ENCODE measurements at regions not wholly inside any gene's neighbourhood (a gene's known extent, or its start where the extent isn't known, plus 50 kb on each side); places are given as distances from the start of the nearest gene placed in this dataset.

GRCh38 chr4:123474817-123475216 lies 78.2 kb downstream of the SPRY1 start:
- no peak for DNase-seq (ENCODE audit: low spot score in 2 of 2)
- no peak for TF ChIP-seq CTCF (IDR thresholded peaks at IDR 0.05)
- Histone ChIP-seq H3K36me3 (no peaks in the 10 kb centered on the region), H3K27me3 (no peaks in the 10 kb centered on the region), H3K27ac (no peak overlapping the region), H3K9me3 (no peaks in the 10 kb centered on the region), H3K4me3 (no peak overlapping the region), H3K4me1 (no peaks in the 10 kb centered on the region)
- WGBS = 84% methylated on average over 4 of the region's 4 CpGs

- Histone ChIP-seq H3K27me3 (no peaks in the 10 kb centered on the region), H3K27ac (no peak overlapping the region), H3K4me1 (no peaks in the 10 kb centered on the region), H3K9me3 (no peaks in the 10 kb centered on the region), H3K36me3 (no peaks in the 10 kb centered on the region), H3K4me3 (no peak overlapping the region)
- TF ChIP-seq EP300 (IDR thresholded peaks at IDR 0.05) = no peak
- TF ChIP-seq POLR2A (IDR thresholded peaks at IDR 0.05) = no peak
- TF ChIP-seq CTCF (IDR thresholded peaks at IDR 0.05) = no peak
- TF ChIP-seq POLR2AphosphoS5 (IDR thresholded peaks at IDR 0.05) = no peak
- no peak for DNase-seq (ENCODE audit: low spot score in 2 of 2)
- 56% methylated on average over 1 of the region's 1 CpG for WGBS
Measured at GRCh38 chr4:123476089-123476488, 79.5 kb downstream of the SPRY1 start.

- no peaks in the 10 kb centered on the region for H3K27me3 ChIP-seq
- DNase-seq (ENCODE audit: low spot score in 2 of 2) = no peak
- 68% methylated on average over 8 of the region's 8 CpGs for WGBS
- no peaks in the 10 kb centered on the region for H3K9me3 ChIP-seq
- no peaks in the 10 kb centered on the region for H3K36me3 ChIP-seq
- H3K4me1 ChIP-seq = no peaks in the 10 kb centered on the region
- H3K27ac ChIP-seq = no peak overlapping the region
- no peak overlapping the region for H3K4me3 ChIP-seq
- no peak for TF ChIP-seq POLR2AphosphoS5 (IDR thresholded peaks at IDR 0.05)
- no peak for TF ChIP-seq EP300 (IDR thresholded peaks at IDR 0.05)
- no peak for TF ChIP-seq CTCF (IDR thresholded peaks at IDR 0.05)
- no peak for TF ChIP-seq POLR2A (IDR thresholded peaks at IDR 0.05)
Measured at GRCh38 chr4:123477711-123478209, 81.2 kb downstream of the SPRY1 start.

- H3K27ac ChIP-seq = no peak overlapping the region
- 65% methylated on average over 6 of the region's 6 CpGs for WGBS
Measured at GRCh38 chr4:123478859-123479345, 82.3 kb downstream of the SPRY1 start.

GRCh38 chr4:123479944-123480343 lies 83.3 kb downstream of the SPRY1 start:
- no peaks in the 10 kb centered on the region for H3K9me3 ChIP-seq
- 68% methylated on average over 2 of the region's 2 CpGs for WGBS
- H3K27ac ChIP-seq = no peak overlapping the region
- no peak overlapping the region for H3K4me3 ChIP-seq
- no peak for DNase-seq (ENCODE audit: low spot score in 2 of 2)
- H3K27me3 ChIP-seq = no peaks in the 10 kb centered on the region
- no peaks in the 10 kb centered on the region for H3K4me1 ChIP-seq
- TF ChIP-seq EP300 (IDR thresholded peaks at IDR 0.05) = no peak
- no peak for TF ChIP-seq POLR2AphosphoS5 (IDR thresholded peaks at IDR 0.05)
- no peak for TF ChIP-seq CTCF (IDR thresholded peaks at IDR 0.05)
- no peak for TF ChIP-seq POLR2A (IDR thresholded peaks at IDR 0.05)
- H3K36me3 ChIP-seq = no peaks in the 10 kb centered on the region

More at GRCh38 chr4:123478859-123479345, 82.3 kb downstream of the SPRY1 start:
- no peaks in the 10 kb centered on the region for H3K9me3 ChIP-seq
- no peaks in the 10 kb centered on the region for H3K27me3 ChIP-seq
- H3K36me3 ChIP-seq = no peaks in the 10 kb centered on the region
- no peaks in the 10 kb centered on the region for H3K4me1 ChIP-seq
- TF ChIP-seq EP300 (IDR thresholded peaks at IDR 0.05) (no peak), POLR2A (IDR thresholded peaks at IDR 0.05) (no peak)
- no peak overlapping the region for H3K4me3 ChIP-seq
- no peak for DNase-seq (ENCODE audit: low spot score in 2 of 2)

Data from suprapubic skin (tissue), 4 donors.